ENCODE measurements at regions not wholly inside any gene's neighbourhood (a gene's known extent, or its start where the extent isn't known, plus 50 kb on each side); places are given as distances from the start of the nearest gene placed in this dataset.

DNA sequence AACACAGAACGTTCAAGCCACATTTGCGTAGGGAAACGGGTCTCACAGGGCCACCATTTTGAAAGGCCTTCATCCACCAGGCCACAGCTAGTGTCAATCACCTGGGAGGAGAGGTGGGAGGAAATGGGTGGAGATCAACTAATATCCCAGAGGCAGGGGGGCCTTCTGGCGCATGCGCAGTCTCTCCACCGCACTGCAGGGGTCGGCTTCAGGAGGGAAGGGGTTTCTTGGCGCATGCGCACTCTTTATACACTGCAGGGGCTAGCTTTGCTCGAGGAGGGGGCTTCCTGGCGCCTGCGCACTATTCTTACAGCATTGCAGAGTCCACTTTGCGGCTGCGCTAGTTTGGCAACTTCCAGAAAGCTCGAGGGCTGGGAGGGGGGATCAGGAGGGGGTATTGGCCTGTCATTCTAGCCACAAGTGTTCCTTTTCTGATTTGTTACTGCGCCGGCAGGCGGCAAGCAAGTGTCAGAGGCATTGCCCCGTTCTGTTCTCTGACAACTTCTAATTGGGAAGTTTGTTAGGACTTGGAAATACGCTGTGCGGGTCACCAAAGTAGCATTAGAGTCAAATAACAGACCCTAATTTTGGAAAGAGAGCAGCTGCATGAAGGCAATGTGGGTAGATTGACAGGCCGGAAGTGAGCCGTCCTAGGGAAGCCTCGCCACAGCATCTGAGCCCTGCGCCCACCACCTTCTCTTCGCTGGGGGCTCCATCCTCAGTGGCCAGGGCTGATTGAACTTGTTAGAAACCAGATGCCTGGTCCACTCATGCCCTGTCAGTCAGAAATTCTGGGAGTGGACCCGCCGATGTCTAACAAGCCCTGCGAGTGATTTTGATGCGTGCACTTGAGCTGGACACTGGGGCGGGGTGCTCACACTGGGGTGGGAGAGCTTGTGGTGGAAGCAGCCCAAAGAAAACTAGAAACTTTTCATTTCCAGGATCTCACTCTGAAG, 173.5 kb upstream of the NDN start:
- no peak for ATAC-seq
- ChIA-PET CTCF (interaction anchor here (0.9 kb wide), 1 partner anchor 18 kb away, joined by 3 read pairs; no protein-coding TSS in a partner anchor), POLR2A (no interaction called here)
- no peak for TF ChIP-seq ZNF302 (CRISPR knock-in tag; IDR thresholded peaks at IDR 0.05)
- TF ChIP-seq PHF8 (IDR thresholded peaks at IDR 0.05; ENCODE audit: borderline replicate concordance, low read depth), result no peak
- no peak for TF ChIP-seq HOXA7 (CRISPR knock-in tag; IDR thresholded peaks at IDR 0.05)
- TF ChIP-seq TP53 (CRISPR knock-in tag; IDR thresholded peaks at IDR 0.05), result no peak
- TF ChIP-seq BHLHE40 (IDR thresholded peaks at IDR 0.05; ENCODE audit: low read depth, low read length), result no peak
- Histone ChIP-seq H3K4me3 (no peak overlapping the region), H3K4me2 (no peak overlapping the region), H3K9me3 (no peaks in the 10 kb centered on the region), H3K4me1 (no peaks in the 10 kb centered on the region), H3K27ac (no peak overlapping the region)
- FAIRE-seq, result no peak
- no peak for DNase-seq (ENCODE audit: low read depth in 1 of 2, low spot score in 1 of 2)
- 55% methylated on average over 27 of the region's 31 CpGs for WGBS (ENCODE audit: missing lambda C conversion rate)

- peak; percentile 21 to 31 for DNase-seq (ENCODE audit: low read depth in 1 of 2, low spot score in 1 of 2)
- Histone ChIP-seq H3K9me3 (no peaks in the 10 kb centered on the region), H3K4me1 (no peaks in the 10 kb centered on the region), H3K4me3 (no peak overlapping the region), H3K27ac (no peak overlapping the region), H3K4me2 (no peak overlapping the region)
- 4% methylated on average over 6 of the region's 6 CpGs for WGBS (ENCODE audit: missing lambda C conversion rate)
- TF ChIP-seq RAD21 (conservative IDR thresholded peaks at IDR 0.05 in 1 of 2, IDR thresholded peaks at IDR 0.05 in 1 of 2) (peak; percentile 51 to 61), MAX (IDR thresholded peaks at IDR 0.05) (no peak), ZNF302 (CRISPR knock-in tag; IDR thresholded peaks at IDR 0.05) (no peak), ATOH8 (CRISPR knock-in tag; IDR thresholded peaks at IDR 0.05; ENCODE audit: low read depth) (no peak), FOSB (CRISPR knock-in tag; IDR thresholded peaks at IDR 0.05) (no peak), PHF8 (IDR thresholded peaks at IDR 0.05; ENCODE audit: borderline replicate concordance, low read depth) (no peak), SMC3 (IDR thresholded peaks at IDR 0.05) (peak; percentile 54), TP53 (CRISPR knock-in tag; IDR thresholded peaks at IDR 0.05) (no peak), ELK1 (IDR thresholded peaks at IDR 0.05; ENCODE audit: low read depth, low read length) (no peak), ZC3H11A (IDR thresholded peaks at IDR 0.05) (no peak), NFE2L2 (conservative IDR thresholded peaks at IDR 0.05; ENCODE audit: low read length) (no peak), ESRRA (IDR thresholded peaks at IDR 0.05; ENCODE audit: borderline replicate concordance, low read length) (no peak)
- TF ChIP-seq, protein P1, sequence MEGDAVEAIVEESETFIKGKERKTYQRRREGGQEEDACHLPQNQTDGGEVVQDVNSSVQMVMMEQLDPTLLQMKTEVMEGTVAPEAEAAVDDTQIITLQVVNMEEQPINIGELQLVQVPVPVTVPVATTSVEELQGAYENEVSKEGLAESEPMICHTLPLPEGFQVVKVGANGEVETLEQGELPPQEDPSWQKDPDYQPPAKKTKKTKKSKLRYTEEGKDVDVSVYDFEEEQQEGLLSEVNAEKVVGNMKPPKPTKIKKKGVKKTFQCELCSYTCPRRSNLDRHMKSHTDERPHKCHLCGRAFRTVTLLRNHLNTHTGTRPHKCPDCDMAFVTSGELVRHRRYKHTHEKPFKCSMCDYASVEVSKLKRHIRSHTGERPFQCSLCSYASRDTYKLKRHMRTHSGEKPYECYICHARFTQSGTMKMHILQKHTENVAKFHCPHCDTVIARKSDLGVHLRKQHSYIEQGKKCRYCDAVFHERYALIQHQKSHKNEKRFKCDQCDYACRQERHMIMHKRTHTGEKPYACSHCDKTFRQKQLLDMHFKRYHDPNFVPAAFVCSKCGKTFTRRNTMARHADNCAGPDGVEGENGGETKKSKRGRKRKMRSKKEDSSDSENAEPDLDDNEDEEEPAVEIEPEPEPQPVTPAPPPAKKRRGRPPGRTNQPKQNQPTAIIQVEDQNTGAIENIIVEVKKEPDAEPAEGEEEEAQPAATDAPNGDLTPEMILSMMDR (IDR thresholded peaks at IDR 0.05), result peak; percentile 53
- peak; percentile 80 for FAIRE-seq
- ChIA-PET POLR2A (no interaction called here), CTCF (interaction anchor here (1.0 to 1.4 kb wide), 3 partner anchors 9 to 358 kb away, joined by 3 to 5 read pairs (median 5); no protein-coding TSS in a partner anchor)
- peak in 1 of 2 experiments; percentile 56; a peak in 3 of 6 replicates for ATAC-seq
These were observed 179.7 kb upstream of the NDN start for GRCh38 chr15:23866832-23867231.

DNA sequence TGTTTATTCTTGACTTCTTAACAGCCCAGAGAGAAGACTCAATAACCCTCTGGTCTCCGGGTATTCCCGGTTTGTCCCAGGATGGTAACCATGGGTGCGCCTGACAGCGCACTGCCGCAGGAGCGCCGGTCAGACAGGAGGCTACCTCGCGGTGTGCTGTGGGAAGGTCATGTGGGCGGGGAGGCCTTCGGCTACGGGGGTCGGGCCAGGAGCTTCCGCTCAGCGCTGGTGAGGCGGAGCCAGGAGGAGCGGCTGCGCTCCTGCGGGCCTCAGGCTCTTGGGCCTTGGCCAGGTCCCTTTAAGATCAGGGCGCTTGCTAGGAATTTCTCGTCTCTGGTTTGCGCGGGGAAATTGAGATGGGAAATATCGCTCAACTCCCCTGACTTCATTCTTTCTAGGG, 182.3 kb upstream of the NDN start:
- ATAC-seq, result no peak
- no peak overlapping the region for H3K4me2 ChIP-seq
- FAIRE-seq, result no peak
- DNase-seq (ENCODE audit: low read depth in 1 of 2, low spot score in 1 of 2), result no peak
- H3K4me1 ChIP-seq, result no peaks in the 10 kb centered on the region
- ChIA-PET CTCF (interaction anchor here (1.9 kb wide), 1 partner anchor 10 kb away, joined by 7 read pairs; no protein-coding TSS in a partner anchor), POLR2A (no interaction called here)
- 54% methylated on average over 24 of the region's 24 CpGs for WGBS (ENCODE audit: missing lambda C conversion rate)
- no peak overlapping the region for H3K4me3 ChIP-seq
- no peak overlapping the region for H3K27ac ChIP-seq
- no peaks in the 10 kb centered on the region for H3K9me3 ChIP-seq
- TF ChIP-seq NFE2L2 (conservative IDR thresholded peaks at IDR 0.05; ENCODE audit: low read length), result no peak
- no peak for TF ChIP-seq EHMT2 (IDR thresholded peaks at IDR 0.05; ENCODE audit: low read depth)
- TF ChIP-seq, protein P1 (IDR thresholded peaks at IDR 0.05), result no peak
- TF ChIP-seq RARB (CRISPR knock-in tag; IDR thresholded peaks at IDR 0.05), result no peak
- TF ChIP-seq KDM5A (IDR thresholded peaks at IDR 0.05), result no peak
- no peak for TF ChIP-seq RAD21 (conservative IDR thresholded peaks at IDR 0.05 in 1 of 2, IDR thresholded peaks at IDR 0.05 in 1 of 2)
- TF ChIP-seq GATA3 (IDR thresholded peaks at IDR 0.05; ENCODE audit: borderline replicate concordance), result no peak
- TF ChIP-seq RNF2 (IDR thresholded peaks at IDR 0.05; ENCODE audit: borderline replicate concordance, low read depth), result no peak
- no peak for TF ChIP-seq CHD4 (IDR thresholded peaks at IDR 0.05; ENCODE audit: borderline replicate concordance)
- no peak for TF ChIP-seq FOSL2 (IDR thresholded peaks at IDR 0.05)
- no peak for TF ChIP-seq FOSL2 (CRISPR knock-in tag; IDR thresholded peaks at IDR 0.05)
- TF ChIP-seq CHD2 (IDR thresholded peaks at IDR 0.05; ENCODE audit: low read length, partially characterized antibody), result no peak
- TF ChIP-seq NPAS2 (CRISPR knock-in tag; IDR thresholded peaks at IDR 0.05; ENCODE audit: borderline replicate concordance), result no peak
